ENCODE measurements at regions not wholly inside any gene's neighbourhood (a gene's known extent, or its start where the extent isn't known, plus 50 kb on each side); places are given as distances from the start of the nearest gene placed in this dataset.

- Histone ChIP-seq H3K4me2 (ENCODE audit: low read depth, low read length) (peak overlapping the region; percentile 85), H2BK15ac (ENCODE audit: low read depth, low read length) (peak overlapping the region; percentile 67; the same call in 1 of the 3 replicates), H3K4me3 (ENCODE audit: insufficient read depth, low read depth, low read length) (no peak overlapping the region), H3K56ac (ENCODE audit: extremely low read depth, insufficient read depth, low read length) (peak overlapping the region; percentile 39; the same call in 1 of the 2 replicates), H2BK20ac (ENCODE audit: low read depth, low read length) (peak overlapping the region; percentile 85), H4K91ac (ENCODE audit: insufficient read depth, low read depth, low read length) (peak overlapping the region; percentile 76), H4K20me1 (ENCODE audit: insufficient read depth, low read length) (peaks cover 3% of the 10 kb centered on the region; the same call in 1 of the 2 replicates), H3K4ac (ENCODE audit: low read depth, low read length) (peak overlapping the region; percentile 75), H3K9me1 (ENCODE audit: insufficient read depth, low read length) (no peaks in the 10 kb centered on the region), H4K8ac (ENCODE audit: low read depth in 2 of 2, low read length in 2 of 2) (peak overlapping the region in 1 of 2 experiments; percentile 79; a peak in 2 of 4 replicates), H3K27me3 (ENCODE audit: control insufficient read depth, insufficient read depth, low read length) (no peaks in the 10 kb centered on the region), H3K18ac (ENCODE audit: low read depth, low read length) (peak overlapping the region; percentile 83; the same call in 1 of the 2 replicates), H3K79me1 (ENCODE audit: low read depth in 1 of 2, low read length in 2 of 2) (no peaks in the 10 kb centered on the region), H2AK5ac (ENCODE audit: low read depth, low read length) (peak overlapping the region; percentile 24; the same call in 1 of the 2 replicates), H3K23ac (ENCODE audit: low read depth, low read length) (peak overlapping the region; percentile 69), H2BK120ac (ENCODE audit: low read depth, low read length) (peak overlapping the region; percentile 88), H3K14ac (replicated peaks; ENCODE audit: low read depth, low read length) (peak overlapping the region; percentile 54), H3K4me1 (ENCODE audit: control insufficient read depth, insufficient read depth, low read length) (peaks cover 5% of the 10 kb centered on the region), H3K9me3 (ENCODE audit: control insufficient read depth, insufficient read depth, low read length) (no peaks in the 10 kb centered on the region), H3K9ac (ENCODE audit: low read depth, low read length) (no peak overlapping the region), H3K27ac (ENCODE audit: insufficient read depth, low read length) (peak overlapping the region; percentile 73), H2AFZ (replicated peaks; ENCODE audit: low read length, poor library complexity) (no peak overlapping the region), H3K36me3 (ENCODE audit: control insufficient read depth, insufficient read depth, low read length) (no peaks in the 10 kb centered on the region), H2BK5ac (ENCODE audit: low read depth, low read length, poor library complexity, severe bottlenecking) (peak overlapping the region; percentile 87), H4K5ac (ENCODE audit: low read depth, low read length) (peak overlapping the region; percentile 58; the same call in 1 of the 2 replicates), H2AK9ac (replicated peaks; ENCODE audit: low read depth, low read length, poor library complexity) (no peak overlapping the region)
- CTCF ChIA-PET: interaction anchor here (0.5 to 0.7 kb wide), 4 partner anchors 142 to 351 kb away, joined by 4 to 7 read pairs (median 6); no protein-coding TSS in a partner anchor
- POLR2A ChIA-PET (ENCODE audit: unreplicated experiment): interaction anchor here (0.6 to 0.7 kb wide), 4 partner anchors 66 to 1529 kb away, joined by 4 to 6 read pairs (median 4); no protein-coding TSS in a partner anchor
- DNase-seq (peak; percentile 66), ATAC-seq (ENCODE audit: low read depth) (peak; percentile 85)
- in situ Hi-C loops (cut with MboI; ENCODE audit: low sequenced_read_pairs) (no loop called here), dilution Hi-C loops (cut with HindIII; ENCODE audit: low sequenced_read_pairs, unreplicated experiment) (no loop called here), intact Hi-C loops (cut with micrococcal nuclease) (no loop called here)
- no CpG with 5 or more reads among the region's 4 CpGs for WGBS, 2 experiments (ENCODE audit: extremely low coverage in 2 of 2, insufficient read length in 1 of 2)
- BruUV-seq (replicated peaks): no TSS peak
- no peak for TF ChIP-seq NFE2L2 (IDR thresholded peaks at IDR 0.05; ENCODE audit: low read depth, low read length)
- TF ChIP-seq SMC3 (IDR thresholded peaks at IDR 0.05; ENCODE audit: low read depth, low read length): no peak
- TF ChIP-seq FOS (IDR thresholded peaks at IDR 0.05; ENCODE audit: low read depth, low read length): no peak
- no peak for TF ChIP-seq CTCF (conservative IDR thresholded peaks at IDR 0.05; ENCODE audit: low read depth, low read length)
- no peak for TF ChIP-seq BHLHE40 (IDR thresholded peaks at IDR 0.05; ENCODE audit: low read depth, low read length)
- no peak for TF ChIP-seq CHD1 (IDR thresholded peaks at IDR 0.05; ENCODE audit: low read depth, low read length)
- TF ChIP-seq RAD21 (IDR thresholded peaks at IDR 0.05; ENCODE audit: low read length): no peak
- no peak for TF ChIP-seq POLR2A (IDR thresholded peaks at IDR 0.05; ENCODE audit: low read depth, low read length)
- TF ChIP-seq CEBPB (IDR thresholded peaks at IDR 0.05; ENCODE audit: low read depth, low read length): no peak
- no peak for TF ChIP-seq RCOR1 (IDR thresholded peaks at IDR 0.05; ENCODE audit: insufficient replicate concordance, low read length)
- TF ChIP-seq ELK1 (IDR thresholded peaks at IDR 0.05; ENCODE audit: borderline replicate concordance, low read depth, low read length): no peak
- TF ChIP-seq MXI1 (IDR thresholded peaks at IDR 0.05; ENCODE audit: borderline replicate concordance, low read depth, low read length): no peak
- no peak for TF ChIP-seq RFX5 (IDR thresholded peaks at IDR 0.05; ENCODE audit: low read depth, low read length)
- no peak for TF ChIP-seq MAFK (IDR thresholded peaks at IDR 0.05; ENCODE audit: low read depth, low read length)
- TF ChIP-seq USF2 (IDR thresholded peaks at IDR 0.05; ENCODE audit: low read depth, low read length): no peak
These were observed 252.1 kb upstream of the NAV3 start for GRCh38 chr12:77578466-77579220.

Measured in IMR-90 (cell line).